Lower leg skin (tissue), 3 donors: ENCODE measurements at regions not wholly inside any gene's neighbourhood (a gene's known extent, or its start where the extent isn't known, plus 50 kb on each side); places are given as distances from the start of the nearest gene placed in this dataset.

ENCODE experiments used
- CTCF ChIP-seq, 3 donors: fragments of 450-650 bp; IDR thresholded peaks; one replicate each; pipeline ENCODE4 v1.5.1; 2016; ENCODE audit warnings: antibody characterized with exemption in 3 of 3, mild to moderate bottlenecking in 3 of 3, moderate library complexity in 2 of 3
- POLR2A ChIP-seq, 2 donors: fragments of 450-650 bp; IDR thresholded peaks; one replicate each; pipeline ENCODE4 v1.6.1; 2016 to 2017; ENCODE audit warnings: antibody characterized with exemption in 2 of 2, mild to moderate bottlenecking in 1 of 2, moderate library complexity in 1 of 2

GRCh38 chr4:66034671-66035070 lies 364.4 kb upstream of the EPHA5 start:
- no peak for TF ChIP-seq CTCF (IDR thresholded peaks at IDR 0.05)
- TF ChIP-seq POLR2A (IDR thresholded peaks at IDR 0.05): no peak
